GM19023 (cell line): ENCODE measurements at regions not wholly inside any gene's neighbourhood (a gene's known extent, or its start where the extent isn't known, plus 50 kb on each side); places are given as distances from the start of the nearest gene placed in this dataset.

Source experiments
- ATAC-seq: cut with Tn5 transposase; IDR thresholded peaks from one replicate; pipeline ENCODE4 v1.9.1; 2021; ENCODE audit warnings: mild to moderate bottlenecking, moderate library complexity; ENCODE audit not compliant: unreplicated experiment

GRCh38 chr14:96637521-96637920, 135.3 kb downstream of the PAPOLA start:
- ATAC-seq = no peak

- no peak for ATAC-seq
Observed at GRCh38 chr14:96638041-96638855, 136.1 kb downstream of the PAPOLA start.

DNA sequence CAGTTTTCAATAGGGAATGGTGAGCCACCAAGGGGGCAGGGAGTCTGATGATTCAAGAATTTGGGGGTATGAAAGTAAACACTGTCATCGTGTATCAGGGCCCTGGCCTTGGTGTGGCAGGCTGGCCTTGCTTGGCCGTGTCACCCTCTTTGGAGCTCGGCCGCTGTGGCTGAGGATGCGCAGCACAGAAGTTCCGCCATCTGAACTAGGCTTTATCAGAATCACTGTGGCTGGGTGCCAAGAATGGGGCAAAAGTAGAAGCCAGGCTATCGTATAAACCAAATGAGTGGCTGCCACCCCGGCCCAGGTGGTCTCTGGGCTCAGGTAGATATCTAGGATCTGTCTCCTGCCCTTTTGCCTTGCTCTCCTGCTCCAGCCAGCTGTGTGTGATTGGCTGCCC, 137.4 kb downstream of the PAPOLA start:
- ATAC-seq = no peak

GRCh38 chr14:96648506-96649326, 146.5 kb downstream of the PAPOLA start:
- no peak for ATAC-seq

- no peak for ATAC-seq
Observed at GRCh38 chr14:96649327-96649601, 147.1 kb downstream of the PAPOLA start.

- ATAC-seq = no peak
Observed at GRCh38 chr14:96653597-96653996, 143.6 kb upstream of the VRK1 start.

GRCh38 chr14:96658611-96659010, 138.6 kb upstream of the VRK1 start:
- no peak for ATAC-seq

GRCh38 chr14:96660123-96660522, 137.1 kb upstream of the VRK1 start:
- no peak for ATAC-seq

DNA sequence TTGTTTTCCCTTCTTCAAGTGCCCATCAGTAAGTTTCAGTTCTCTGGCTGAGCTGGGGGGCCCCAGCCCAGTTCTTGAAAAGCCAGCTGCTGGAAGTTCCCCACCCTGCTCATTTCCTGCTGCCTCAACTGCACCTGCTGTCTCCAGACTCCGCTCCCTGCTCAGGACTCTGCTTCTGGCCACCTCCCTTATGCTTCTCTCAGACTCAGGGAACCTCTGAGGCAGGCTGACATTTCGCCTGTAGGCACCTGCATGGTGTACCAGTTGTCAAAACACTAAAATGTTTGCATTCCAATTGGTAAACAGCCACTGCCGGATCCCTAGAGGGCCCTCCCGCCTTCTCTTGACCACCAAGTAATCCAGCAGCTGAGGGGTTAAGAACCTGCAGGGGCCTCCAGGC, 136.5 kb upstream of the VRK1 start:
- no peak for ATAC-seq

DNA sequence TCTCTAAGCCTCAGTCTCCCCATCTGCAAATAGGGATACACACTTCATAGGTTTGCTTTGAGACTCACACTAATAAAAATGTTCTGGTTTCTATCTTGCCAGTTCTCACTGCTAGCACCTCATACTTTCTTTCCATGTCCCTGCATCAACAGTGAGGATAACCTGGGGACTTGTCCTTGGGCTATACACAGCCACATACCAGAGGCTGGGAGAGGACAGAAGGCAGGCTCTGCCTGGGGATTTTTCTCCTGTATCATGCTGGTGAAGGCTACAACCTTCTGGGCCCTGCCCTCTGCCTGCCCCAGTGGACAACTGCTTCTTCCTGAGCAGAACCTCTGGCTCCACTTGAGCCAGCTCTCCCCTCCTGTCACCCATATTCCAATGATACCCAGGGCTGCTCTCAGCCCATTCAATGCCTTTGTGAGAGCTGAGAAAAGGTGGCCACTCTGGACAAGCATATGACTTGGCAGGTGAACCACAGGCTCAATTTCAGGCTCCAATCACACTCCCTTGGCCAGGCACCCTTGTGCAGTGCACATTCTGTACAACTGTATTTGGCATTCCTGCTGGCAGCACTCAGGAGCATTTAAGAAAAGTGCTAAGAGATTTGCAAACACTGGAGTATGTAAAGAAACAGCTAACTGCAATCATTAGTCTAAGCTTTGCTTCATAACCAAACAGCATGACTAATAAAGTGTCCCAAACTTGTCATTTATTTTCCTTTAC, 135.8 kb upstream of the VRK1 start:
- ATAC-seq = no peak

DNA sequence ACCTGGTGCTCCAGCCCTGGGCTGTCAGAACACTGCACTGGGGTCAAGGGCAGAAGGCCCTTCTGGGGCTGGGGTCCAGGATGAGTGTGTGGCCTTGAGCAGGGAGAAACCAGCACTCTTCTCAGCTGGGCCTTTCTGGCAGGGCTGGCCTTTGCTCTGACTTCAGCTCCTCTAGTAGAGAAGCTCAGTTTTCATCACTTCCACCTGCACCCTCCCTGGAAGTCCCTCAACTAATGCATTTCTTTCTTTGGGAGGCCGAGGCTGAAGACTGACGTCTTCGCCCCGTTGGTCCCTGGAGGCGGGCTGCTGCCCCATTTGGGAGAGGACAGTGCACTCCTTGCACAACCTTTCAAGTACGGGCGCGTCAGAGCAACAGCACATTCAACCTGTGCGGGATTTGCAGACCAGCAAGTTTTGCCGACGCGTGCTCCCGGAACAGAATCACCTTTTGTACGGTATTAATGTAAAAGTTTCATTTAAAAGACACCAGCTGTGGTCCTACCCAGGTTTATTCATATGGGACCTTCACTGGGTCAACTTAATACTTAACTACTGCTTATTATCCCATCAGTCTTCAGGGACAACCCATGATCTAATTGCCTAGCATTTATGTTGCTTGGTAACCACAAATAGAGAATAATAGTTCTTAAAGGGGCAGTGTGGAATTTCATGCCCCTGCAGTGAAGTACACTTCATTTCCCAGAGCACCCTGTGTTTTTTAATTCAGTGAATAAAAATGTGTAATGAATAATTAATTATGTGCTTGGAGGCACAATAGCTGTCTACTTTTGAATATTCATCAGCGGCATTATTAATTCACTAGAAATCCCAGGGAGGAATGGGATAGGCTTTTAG, 134.8 kb upstream of the VRK1 start:
- ATAC-seq = no peak

- ATAC-seq = no peak
Observed at GRCh38 chr14:96663076-96663475, 134.1 kb upstream of the VRK1 start.

GRCh38 chr14:96663491-96664067, 133.6 kb upstream of the VRK1 start:
- no peak for ATAC-seq

GRCh38 chr14:96666088-96666487, 131.1 kb upstream of the VRK1 start:
- ATAC-seq = no peak

DNA sequence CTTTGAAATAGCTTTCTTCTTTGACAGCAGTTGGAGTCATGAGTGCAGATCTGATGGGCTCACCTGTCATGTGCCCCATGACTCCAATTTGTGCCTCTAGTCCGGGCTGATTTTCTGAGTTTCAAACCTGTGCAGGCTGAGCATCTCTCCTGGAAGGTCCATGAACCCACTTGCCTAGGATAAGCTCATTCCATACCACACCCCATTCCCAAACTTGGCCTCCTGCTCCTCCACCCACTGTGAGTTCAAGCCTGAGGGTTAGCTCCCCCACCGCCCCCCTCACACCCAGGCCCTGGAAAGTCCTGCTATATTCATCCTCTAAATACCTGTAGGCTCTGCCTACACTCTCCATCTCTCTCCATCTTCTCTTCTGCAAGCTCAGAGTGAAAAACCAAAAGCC, 126.8 kb upstream of the VRK1 start:
- no peak for ATAC-seq

DNA sequence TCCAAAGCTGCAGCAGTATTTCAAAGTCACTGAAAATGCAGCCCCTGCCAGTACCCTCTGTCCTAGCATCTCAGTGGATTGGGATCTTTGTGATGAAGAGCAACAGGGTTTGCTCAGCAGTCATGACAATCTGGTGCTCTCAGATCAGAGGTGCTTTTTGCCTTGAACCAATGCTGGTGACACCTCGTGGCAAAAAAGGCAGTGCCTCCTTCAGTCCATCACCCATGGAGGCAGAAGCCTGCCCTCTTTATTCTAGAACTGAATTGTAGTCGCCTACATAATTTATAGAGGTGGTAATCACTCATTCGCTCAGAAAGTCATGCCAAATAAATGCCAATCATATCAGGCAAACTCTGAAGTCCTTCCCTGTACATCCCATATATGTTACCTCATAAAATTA, 126.0 kb upstream of the VRK1 start:
- ATAC-seq = no peak

GRCh38 chr14:96673706-96674105, 123.5 kb upstream of the VRK1 start:
- no peak for ATAC-seq

- ATAC-seq = no peak
Observed at GRCh38 chr14:96674121-96674520, 123.1 kb upstream of the VRK1 start.

GRCh38 chr14:96676166-96676565, 121.0 kb upstream of the VRK1 start:
- ATAC-seq = no peak

- ATAC-seq = no peak
Observed at GRCh38 chr14:96681829-96682228, 115.4 kb upstream of the VRK1 start.

GRCh38 chr14:96682401-96682800, 114.8 kb upstream of the VRK1 start:
- no peak for ATAC-seq
